Duodenal mucosa (tissue), 2 donors: ENCODE measurements at regions not wholly inside any gene's neighbourhood (a gene's known extent, or its start where the extent isn't known, plus 50 kb on each side); places are given as distances from the start of the nearest gene placed in this dataset.

Experiments used
- H3K27ac ChIP-seq: one replicate; pipeline ENCODE4 v1.7.0; 2013; ENCODE audit warnings: low read depth, low read length
- H3K27me3 ChIP-seq, 2 donors: one replicate each; pipeline ENCODE4 v1.7.0; 2013; ENCODE audit warnings: low read length in 2 of 2, control low read depth in 1 of 2; ENCODE audit not compliant: insufficient read depth in 2 of 2, control insufficient read depth in 1 of 2
- H3K36me3 ChIP-seq, 2 donors: one replicate each; pipeline ENCODE4 v1.7.0; 2013; ENCODE audit warnings: low read length in 2 of 2, control low read depth in 1 of 2; ENCODE audit not compliant: insufficient read depth in 2 of 2, control insufficient read depth in 1 of 2
- H3K4me1 ChIP-seq, 2 donors: one replicate each; pipeline ENCODE4 v1.7.0; 2013; ENCODE audit warnings: low read length in 2 of 2, control low read depth in 1 of 2; ENCODE audit not compliant: insufficient read depth in 2 of 2, control insufficient read depth in 1 of 2
- H3K4me3 ChIP-seq, 2 donors: one replicate each; pipeline ENCODE4 v1.7.0; 2013; ENCODE audit warnings: low read length in 2 of 2, low read depth in 1 of 2
- H3K9ac ChIP-seq, 2 donors: one replicate each; pipeline ENCODE4 v1.7.0; 2013; ENCODE audit warnings: low read length in 2 of 2, low read depth in 1 of 2
- H3K9me3 ChIP-seq, 2 donors: one replicate each; pipeline ENCODE4 v1.7.0; 2013; ENCODE audit warnings: low read length in 2 of 2, control low read depth in 1 of 2; ENCODE audit not compliant: control insufficient read depth in 1 of 2

DNA sequence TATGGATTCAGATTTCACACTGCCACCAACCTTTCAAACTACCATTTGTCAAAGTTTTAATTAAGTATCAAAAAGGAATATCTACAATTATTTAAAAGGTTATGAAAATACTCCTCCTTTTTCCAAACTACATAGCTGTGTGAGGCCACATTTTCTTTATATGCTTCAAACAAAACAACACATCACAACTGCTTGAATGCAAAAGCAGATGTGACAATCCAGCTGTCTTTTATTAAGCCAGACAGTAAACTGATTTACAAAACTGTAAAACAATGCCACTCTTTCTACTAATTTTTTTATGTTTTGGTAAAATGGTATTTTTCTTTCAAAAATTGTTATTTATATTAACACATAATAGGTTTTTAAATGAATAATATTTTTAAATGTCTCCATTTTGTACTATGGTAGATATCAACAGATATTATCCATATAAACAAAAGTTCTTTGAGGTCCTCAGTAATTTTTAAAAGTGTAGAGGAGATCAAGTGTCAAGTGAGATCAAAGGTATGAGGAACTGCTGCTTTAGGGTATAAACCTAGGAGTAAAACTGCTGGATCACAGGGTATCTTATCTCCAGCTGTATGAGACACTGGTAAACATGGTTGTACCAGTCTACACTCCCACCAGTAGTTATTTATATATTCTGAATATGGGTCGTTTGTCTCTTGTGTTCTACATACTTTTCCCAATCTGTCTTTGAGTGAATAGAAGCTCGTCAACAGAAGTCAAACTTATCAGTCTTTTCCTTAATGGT lies 68.8 kb upstream of the SERTAD2 start:
- no peak overlapping the region for H3K27ac ChIP-seq
- H3K9me3 ChIP-seq, result no peaks in the 10 kb centered on the region
- H3K36me3 ChIP-seq, result no peaks in the 10 kb centered on the region
- H3K4me1 ChIP-seq, result peaks cover 7 to 19% of the 10 kb centered on the region in 2 donors
- H3K4me3 ChIP-seq, result no peak overlapping the region
- no peaks in the 10 kb centered on the region for H3K27me3 ChIP-seq
- H3K9ac ChIP-seq, result no peak overlapping the region

DNA sequence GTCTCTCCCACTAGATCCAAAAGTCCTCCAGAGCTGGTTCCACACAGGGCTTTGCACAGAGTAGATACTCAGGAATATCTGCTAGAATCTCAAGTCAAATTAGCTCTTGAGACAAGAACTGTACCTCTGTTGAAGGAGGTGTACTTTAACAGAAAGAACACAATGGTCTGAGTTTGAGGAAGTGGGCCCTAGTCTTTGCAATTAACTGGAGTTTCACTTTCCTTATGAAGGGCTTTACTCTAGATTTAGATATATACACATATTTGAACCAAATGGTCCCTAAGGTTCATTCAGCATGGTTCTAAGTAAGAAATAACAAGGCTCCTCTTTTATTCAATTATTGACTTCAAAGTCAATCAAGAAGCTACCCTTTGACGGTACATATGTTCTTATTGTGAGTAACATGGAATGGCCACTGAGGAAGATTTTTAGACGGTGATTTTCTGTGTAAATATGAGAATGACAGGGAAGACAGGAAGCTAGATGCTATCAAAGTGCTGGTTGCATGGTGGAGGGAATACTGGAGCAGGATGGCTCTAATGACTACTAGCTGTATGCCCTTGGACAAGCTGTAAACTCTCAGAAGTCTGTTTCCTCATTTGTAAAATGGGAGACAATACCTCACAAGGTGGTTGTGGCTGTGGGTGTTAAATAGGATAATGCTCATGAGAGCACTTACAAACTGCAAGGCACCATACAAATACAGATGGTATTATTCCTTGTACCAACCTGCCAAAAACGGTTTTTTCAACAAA lies 73.5 kb upstream of the SERTAD2 start:
- Histone ChIP-seq H3K4me3 (peak overlapping the region in 1 of 2 donors; percentile 5), H3K9ac (no peak overlapping the region), H3K4me1 (peaks cover 35 to 47% of the 10 kb centered on the region in 2 donors), H3K27ac (no peak overlapping the region), H3K27me3 (no peaks in the 10 kb centered on the region), H3K9me3 (no peaks in the 10 kb centered on the region), H3K36me3 (no peaks in the 10 kb centered on the region)

DNA sequence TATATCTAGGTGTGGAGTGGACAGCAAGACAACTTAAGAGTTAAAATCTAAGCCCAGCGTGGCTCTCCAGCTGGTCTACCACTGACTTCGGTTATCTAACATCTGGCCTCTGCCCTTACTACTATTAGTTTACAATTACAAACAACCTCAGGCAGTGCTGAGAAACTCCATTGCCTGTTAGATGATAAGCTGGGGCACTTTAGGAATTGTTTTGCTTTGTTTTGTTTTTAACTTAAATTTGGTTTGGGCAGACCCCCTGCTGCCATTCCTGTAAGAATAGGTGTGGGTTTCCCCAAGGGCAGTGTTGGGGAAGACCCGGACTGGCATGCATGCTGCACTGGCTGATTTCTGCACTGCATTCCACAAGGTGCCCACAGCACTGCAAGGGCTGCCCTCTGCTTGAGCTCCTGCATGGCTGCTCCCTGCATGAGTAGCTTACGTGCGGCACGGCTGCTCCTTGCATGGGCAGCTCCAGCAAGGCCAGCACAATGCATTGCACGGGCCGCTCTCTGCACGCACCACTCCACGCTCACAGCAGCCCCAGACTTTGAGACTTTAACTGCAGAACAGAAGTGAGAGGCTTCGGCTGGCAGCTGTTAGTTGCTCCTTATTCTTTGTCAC lies 74.2 kb upstream of the SERTAD2 start:
- H3K27me3 ChIP-seq, result no peaks in the 10 kb centered on the region
- H3K36me3 ChIP-seq, result no peaks in the 10 kb centered on the region
- H3K9ac ChIP-seq, result no peak overlapping the region
- peak overlapping the region in 1 of 2 donors; percentile 13 for H3K4me3 ChIP-seq
- peaks cover 39 to 52% of the 10 kb centered on the region in 2 donors for H3K4me1 ChIP-seq
- H3K27ac ChIP-seq, result no peak overlapping the region
- no peaks in the 10 kb centered on the region for H3K9me3 ChIP-seq

DNA sequence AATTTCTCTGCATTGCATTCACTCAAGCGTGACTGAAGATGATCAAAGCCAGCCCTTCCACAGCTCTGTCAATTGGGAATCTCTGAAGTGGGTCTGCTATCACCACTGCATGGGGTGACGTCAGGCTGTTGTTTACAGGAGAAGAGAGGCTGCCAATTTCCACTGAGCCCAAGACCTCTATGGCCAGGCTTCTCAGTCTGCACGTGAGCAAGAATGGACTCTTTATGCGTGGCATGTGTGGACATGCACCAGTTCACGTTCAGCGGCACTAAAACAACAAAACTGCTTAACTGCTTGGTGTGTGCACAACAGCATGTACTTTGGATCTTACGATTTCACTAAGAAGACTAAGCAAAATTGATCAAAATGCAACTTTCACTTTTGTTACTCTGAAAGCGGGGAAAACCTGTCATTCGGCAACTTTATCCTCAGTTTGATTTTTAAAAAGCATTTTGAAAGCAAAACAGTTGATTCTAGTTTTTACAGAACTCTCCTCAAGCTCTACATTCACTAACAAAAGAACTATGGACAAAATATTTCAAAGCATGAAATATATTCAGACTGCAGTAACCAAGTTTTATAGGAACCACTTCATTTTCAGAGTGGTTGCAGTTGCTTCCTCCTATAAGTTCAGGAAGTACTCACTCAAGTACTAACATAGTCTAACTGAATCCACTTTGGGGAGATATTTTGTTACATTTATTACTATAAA lies 77.0 kb upstream of the SERTAD2 start:
- H3K27me3 ChIP-seq, result no peaks in the 10 kb centered on the region
- H3K9me3 ChIP-seq, result no peaks in the 10 kb centered on the region
- H3K9ac ChIP-seq, result peak overlapping the region; percentile 56 to 67
- peak overlapping the region; percentile 71 for H3K27ac ChIP-seq
- H3K36me3 ChIP-seq, result no peaks in the 10 kb centered on the region
- H3K4me3 ChIP-seq, result peak overlapping the region; percentile 63 to 75
- peaks cover 39 to 52% of the 10 kb centered on the region in 2 donors for H3K4me1 ChIP-seq

DNA sequence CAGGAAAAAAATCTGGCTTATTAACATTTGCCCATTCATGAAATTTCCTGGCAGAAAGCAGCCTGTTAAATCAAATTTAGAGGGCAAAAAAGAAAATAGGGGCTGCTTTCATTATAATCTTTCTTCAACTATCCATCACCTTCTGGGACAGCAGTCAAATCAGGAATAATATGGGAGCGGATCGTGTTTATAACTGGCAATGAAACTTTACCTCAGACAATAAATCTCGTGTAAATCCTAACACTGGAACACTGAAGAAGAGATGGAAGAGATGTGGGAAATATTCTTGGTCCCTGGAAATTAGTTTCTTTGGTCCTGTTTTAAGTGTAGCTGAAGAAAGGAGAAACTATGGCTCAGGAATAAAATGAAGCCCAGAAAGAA lies 77.5 kb upstream of the SERTAD2 start:
- Histone ChIP-seq H3K9me3 (no peaks in the 10 kb centered on the region), H3K27ac (peak overlapping the region; percentile 11), H3K27me3 (no peaks in the 10 kb centered on the region), H3K36me3 (no peaks in the 10 kb centered on the region), H3K4me1 (peaks cover 39 to 49% of the 10 kb centered on the region in 2 donors), H3K9ac (peak overlapping the region in 1 of 2 donors; percentile 67), H3K4me3 (peak overlapping the region; percentile 63 to 75)

DNA sequence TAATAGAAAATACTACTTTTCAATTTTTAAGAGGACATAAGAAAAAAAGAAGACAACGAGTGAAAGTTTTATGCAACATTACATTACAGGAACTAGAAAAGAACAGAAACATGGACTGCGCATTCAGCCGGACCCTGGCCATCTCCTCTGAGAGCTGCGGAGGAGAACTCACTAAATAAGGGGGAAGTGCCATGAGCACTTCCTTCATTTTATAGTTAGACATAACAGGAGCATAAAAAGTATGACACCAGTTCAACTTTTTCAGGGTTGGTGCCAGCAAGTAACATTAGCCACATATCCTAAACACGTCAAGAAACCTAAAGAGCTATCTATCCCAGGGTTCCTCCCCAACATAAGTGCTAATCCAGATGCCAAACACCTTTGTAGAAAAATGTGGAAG lies 78.0 kb upstream of the SERTAD2 start:
- Histone ChIP-seq H3K4me1 (peaks cover 39 to 45% of the 10 kb centered on the region in 2 donors), H3K9ac (no peak overlapping the region), H3K4me3 (no peak overlapping the region), H3K27me3 (no peaks in the 10 kb centered on the region), H3K9me3 (no peaks in the 10 kb centered on the region), H3K36me3 (no peaks in the 10 kb centered on the region), H3K27ac (no peak overlapping the region)

DNA sequence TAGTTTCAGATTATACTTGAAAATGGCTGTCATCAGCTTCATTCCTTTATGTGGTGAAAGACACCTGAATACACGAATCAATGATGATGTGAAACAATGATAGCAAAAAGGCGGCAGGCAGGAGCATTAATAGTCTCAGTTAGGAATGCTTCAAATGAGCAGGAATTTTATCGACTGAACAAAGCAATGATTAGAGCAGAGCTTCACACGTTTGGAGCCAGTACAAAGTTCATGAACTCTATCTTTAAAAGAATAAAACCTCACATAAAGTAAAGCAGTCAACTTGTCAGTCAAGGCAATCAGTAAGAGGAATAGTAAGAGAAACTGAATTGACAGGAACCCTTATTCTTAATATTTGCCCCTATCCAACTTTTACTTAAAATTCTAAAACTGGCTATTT lies 78.4 kb upstream of the SERTAD2 start:
- Histone ChIP-seq H3K4me1 (peaks cover 39 to 41% of the 10 kb centered on the region in 2 donors), H3K9ac (no peak overlapping the region), H3K27me3 (no peaks in the 10 kb centered on the region), H3K36me3 (no peaks in the 10 kb centered on the region), H3K9me3 (no peaks in the 10 kb centered on the region), H3K27ac (no peak overlapping the region), H3K4me3 (no peak overlapping the region)

DNA sequence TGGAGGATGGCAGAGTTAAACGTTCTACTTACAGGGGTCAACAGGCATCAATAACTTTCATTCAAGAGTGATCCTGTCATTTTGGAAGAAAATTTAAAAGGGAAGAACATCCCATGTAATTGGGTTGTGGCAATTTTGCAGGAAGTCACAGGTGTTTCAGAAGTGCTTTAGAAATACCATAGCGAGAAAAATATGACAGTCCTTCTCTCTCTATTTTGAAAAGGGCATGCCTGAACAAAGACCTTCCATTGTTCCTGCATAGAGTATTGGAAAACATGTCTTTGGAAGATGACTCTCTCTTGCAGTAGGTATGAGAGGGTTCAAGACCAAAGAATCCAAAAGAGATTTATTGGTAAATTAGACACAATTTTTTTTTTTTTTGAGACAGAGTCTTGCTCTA lies 81.8 kb upstream of the SERTAD2 start:
- H3K9me3 ChIP-seq, result no peaks in the 10 kb centered on the region
- no peak overlapping the region for H3K9ac ChIP-seq
- H3K27me3 ChIP-seq, result no peaks in the 10 kb centered on the region
- no peak overlapping the region for H3K4me3 ChIP-seq
- H3K4me1 ChIP-seq, result peaks cover 19 to 20% of the 10 kb centered on the region in 2 donors
- no peak overlapping the region for H3K27ac ChIP-seq
- no peaks in the 10 kb centered on the region for H3K36me3 ChIP-seq

DNA sequence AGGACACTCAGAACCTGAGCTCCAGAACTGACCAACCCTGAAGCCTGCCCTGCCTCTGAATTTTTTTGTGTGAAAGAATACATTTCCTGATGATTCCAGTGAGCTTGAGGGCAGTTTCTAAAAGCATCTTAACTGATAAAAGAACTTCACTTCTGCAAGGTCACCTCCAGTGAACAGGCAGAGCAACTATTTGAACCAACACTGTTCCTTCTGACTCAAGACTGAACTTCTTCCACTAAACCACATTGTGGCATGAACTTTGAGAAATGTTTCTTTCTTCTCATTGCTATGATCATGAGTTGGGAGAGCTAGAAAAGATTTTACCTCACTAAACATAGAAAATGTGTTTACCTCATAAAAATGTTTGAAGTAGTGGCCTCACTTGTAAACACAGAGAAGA lies 83.8 kb upstream of the SERTAD2 start:
- H3K27ac ChIP-seq, result no peak overlapping the region

More for the DNA sequence above, 83.8 kb upstream of the SERTAD2 start:
- H3K9me3 ChIP-seq, result no peaks in the 10 kb centered on the region
- peaks cover 1 to 2% of the 10 kb centered on the region in 2 donors for H3K4me1 ChIP-seq
- no peak overlapping the region for H3K4me3 ChIP-seq
- H3K36me3 ChIP-seq, result no peaks in the 10 kb centered on the region
- H3K27me3 ChIP-seq, result no peaks in the 10 kb centered on the region
- no peak overlapping the region for H3K9ac ChIP-seq
